Left forelimb (tissue), 1 donor: ENCODE measurements at regions not wholly inside any gene's neighbourhood (a gene's known extent, or its start where the extent isn't known, plus 50 kb on each side); places are given as distances from the start of the nearest gene placed in this dataset.

ENCODE experiments used
- DNase-seq: peaks from one replicate; pipeline ENCODE4 v3.0.0-alpha.2; 2018; ENCODE audit warnings: low spot score

DNA sequence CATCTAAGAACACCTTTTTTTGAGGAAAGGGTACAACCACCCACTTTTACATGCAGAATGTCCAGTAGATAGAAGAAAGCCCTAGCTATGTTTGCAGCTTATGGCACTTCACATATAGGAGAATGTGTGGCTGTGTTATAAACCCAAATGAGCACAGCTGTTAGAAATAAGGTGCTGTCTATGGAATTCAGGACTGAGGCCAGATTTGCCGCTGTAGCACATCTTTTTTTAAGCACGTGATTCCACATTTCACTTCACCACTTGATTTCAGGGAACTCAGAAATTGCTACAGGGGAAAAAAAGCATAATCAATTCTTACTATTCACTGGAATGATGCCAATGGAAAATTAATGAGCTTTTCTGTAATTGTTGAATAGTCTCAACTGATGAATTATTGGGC, 147.2 kb upstream of the ADAMTS5 start:
- no peak for DNase-seq

DNA sequence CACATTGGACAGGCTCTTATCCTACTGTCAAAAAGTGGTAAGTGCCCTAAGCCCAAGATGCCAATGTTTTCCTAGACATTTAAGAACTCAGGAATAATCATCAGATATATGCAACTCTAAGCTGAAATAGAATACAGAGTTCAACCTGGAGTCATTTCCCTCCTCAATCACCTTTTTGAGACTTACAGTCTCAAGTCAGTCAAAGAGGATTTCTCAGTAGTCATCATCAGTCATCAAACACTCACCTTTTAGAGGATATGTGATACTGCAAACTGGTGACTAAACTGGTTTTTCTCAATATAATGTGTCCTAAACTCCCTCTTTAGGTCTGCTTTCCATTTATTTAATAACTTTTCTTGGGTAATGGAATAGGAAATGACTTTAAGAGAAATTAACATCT, 145.3 kb upstream of the ADAMTS5 start:
- DNase-seq, result no peak

DNA sequence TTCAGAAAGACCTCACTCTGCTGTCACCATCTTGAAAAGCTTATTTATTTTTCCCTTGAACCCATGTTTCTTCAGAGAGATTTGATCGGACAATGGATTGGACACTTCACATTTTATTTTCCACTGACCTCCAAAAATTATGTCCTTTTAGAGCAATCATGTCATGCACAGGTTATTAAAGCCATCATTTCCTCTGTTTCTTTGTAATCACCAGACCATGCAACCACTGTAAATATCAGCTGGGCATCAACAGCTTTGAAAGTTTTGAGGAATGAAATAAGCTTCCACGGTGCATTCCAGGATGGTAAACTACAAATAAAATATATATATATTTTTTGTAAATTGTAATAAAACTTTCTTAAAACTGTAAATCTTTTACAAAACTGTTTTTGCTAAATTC, 144.1 kb upstream of the ADAMTS5 start:
- no peak for DNase-seq

DNA sequence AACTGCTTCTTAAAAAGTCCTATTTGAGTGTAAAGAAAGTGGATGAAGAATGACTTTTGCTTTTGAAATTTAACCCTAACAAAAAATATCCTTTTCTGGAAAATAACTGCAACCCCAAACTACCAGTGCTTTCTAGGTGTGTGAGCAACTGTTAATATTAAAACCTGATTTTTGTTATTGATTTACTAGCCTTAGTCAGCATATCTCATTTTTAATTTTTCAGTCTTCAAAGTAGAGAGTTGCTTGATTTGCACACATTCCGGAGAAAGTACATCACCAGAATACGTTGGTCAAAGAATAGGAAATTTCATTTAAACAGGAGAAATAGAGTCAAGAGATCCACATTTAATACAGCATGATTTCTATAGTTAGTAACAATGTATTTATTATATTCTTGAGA, 141.8 kb upstream of the ADAMTS5 start:
- no peak for DNase-seq

DNA sequence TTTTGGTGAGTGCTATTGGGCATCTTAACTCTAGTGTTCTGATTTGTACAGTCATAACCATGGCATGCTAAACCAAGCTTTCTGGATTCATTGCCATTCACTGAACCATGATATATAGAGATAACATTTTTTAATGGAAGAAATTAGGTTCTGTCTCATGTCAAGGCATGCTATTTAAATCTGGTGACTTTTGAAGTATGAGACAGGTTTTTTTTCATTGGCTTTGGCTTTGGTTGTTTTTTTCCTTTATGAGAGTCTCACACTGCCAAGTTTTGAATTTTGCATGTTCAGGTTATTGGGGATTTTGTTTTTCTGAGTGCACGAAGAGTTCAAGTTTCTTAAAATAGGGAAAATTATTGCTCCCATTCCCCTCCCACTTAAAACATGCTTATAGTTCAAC, 141.3 kb upstream of the ADAMTS5 start:
- DNase-seq, result no peak

DNA sequence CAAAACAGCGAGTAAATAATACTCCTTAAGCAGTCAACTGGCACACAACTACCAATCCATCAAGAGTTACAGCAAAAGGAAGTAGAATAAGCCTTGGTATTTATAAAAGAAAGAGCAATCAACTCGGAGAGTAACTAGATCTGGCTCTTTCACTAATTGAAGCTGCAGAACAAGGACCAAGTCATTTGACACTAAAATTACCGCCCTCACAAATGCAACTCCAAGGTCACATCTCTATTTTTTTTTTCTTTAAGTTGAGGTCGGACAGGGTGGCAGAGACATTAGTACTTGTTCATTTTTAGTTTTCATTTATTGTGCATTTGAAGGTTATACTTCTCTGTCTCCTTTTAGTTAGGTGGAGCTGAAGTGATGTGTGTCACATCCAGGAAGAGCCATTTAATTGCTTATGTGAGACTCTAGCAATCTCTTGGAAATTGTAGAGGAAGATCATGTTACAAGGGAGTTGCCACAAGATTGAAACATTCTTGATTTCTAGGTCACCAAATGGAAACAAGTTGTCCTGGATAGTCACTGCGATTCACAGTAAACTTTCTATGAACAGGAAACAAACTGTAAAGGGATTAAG, 138.1 kb upstream of the ADAMTS5 start:
- DNase-seq, result no peak

DNA sequence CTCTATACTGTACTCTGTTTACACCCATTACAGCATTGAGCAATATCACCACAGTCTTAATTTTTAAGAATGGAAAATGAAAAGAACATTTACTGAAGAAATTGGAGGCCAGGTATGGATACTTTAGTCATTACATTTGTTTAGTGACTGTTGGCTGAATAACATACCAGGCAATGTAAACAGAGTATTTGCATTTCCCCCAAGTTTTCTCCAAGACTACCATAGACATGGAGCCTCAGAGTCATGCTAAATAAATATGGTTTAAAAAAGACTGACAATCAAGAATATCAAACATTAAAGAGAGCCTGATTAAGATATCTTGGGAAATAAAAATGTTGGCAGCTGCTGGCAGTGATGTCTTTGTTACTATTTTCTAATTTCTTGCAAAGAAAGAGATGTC, 136.9 kb upstream of the ADAMTS5 start:
- DNase-seq, result no peak

DNA sequence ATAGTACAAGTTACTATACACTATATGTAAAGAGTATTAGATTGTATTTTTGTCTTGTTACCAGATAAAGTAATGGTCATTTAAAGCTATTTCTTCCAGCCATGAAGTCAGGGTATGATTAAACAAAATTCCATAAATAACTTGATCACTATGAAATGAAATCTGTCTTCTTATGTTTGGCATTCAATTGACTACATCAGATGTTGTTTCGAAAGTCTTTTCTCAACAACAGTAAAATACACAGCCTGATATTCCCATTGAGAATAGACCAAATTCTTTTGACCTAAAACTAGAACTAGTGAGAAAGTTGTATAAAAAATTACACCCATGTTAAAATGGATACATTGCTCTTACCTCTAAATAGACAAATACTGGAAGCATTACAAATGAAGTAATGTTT, 134.6 kb upstream of the ADAMTS5 start:
- DNase-seq, result no peak

DNA sequence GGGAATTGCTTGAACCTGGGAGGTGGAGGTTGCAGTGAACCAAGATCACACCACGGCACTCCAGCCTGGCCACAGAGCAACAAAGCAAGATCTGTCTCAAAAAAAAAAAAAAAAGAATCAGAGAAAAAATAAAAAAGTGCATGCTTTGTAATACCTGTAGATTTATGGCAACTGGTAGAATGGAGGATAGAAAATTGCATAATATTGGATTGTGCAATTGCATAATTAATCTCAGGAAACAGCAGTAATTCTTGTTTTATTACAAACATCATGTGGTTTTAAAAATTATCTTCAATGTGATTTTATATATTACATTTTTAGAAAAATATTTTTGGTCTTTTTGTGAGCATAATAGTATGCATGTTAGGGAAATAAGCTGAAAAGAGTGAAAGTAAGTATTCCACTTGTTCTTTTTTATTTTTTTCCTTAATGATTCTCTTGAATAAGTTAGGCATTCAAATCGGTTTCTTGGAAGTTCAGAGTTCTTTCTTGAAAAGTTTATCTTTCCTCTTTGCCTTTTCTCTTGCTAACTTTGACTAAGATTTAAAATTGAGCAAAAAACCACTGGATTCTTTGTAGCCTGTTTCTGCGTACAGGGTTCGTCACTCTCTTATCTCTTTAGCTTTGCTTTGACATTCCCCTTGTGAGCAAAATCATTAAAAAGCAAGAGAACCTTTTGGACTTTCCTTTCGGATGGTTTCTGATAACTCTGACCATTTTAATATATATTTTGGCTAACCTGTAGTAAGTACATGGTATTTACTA, 127.5 kb upstream of the ADAMTS5 start:
- DNase-seq, result no peak

DNA sequence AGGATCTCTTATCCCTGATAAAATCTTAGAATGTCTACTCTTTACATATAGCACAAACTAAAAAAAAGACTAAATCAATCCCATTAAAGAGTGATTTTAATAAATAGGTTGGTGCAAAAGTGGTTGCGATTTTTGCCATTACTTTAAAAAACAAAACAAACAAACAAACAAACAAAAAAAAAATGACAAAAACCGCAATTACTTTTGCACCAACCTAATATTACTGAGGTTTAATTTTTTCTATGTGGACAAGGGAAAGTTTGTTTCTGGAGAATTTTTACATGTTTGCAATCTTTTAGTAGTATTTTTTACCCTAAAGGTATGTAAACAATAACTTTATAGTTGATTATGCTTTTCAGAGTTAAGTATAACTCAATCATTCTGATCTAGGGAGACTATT, 119.7 kb upstream of the ADAMTS5 start:
- no peak for DNase-seq

DNA sequence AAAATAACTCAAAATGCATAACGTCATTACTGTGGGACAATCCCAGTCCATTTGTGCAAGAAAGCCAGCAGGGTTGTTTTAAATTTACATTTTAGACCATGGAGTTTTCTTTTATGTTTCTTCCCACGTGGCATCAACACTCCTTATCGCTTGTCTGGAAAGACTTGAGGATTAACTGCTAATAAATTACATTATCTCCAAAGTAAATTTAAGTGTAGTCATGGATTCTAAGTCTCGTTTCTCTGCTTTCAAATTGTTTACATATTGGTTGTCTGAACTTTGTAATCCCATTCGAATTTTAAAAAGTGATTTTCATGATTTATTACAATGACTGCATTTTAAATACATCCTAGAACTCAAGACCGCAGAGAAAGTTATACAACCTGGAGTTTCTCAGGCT, 119.3 kb upstream of the ADAMTS5 start:
- DNase-seq, result no peak

DNA sequence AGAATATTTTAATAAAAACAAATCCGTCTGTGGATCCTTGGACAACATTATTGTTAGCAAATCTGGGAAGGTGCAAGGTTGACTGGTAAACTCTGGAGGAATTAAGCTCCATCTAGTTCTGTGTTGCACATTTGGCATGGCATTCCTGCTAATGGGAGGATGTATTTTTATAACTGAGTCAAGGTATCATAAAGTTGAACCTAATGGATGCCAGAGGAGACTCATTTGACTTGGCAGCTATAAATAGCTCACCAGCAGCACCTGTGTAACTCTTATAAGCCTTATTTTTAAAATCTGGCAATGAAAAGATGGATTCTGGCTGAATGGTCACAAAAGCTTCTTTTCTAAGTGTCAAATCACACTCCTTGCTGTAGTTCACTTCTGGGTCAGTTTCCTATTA, 118.5 kb upstream of the ADAMTS5 start:
- DNase-seq, result no peak

DNA sequence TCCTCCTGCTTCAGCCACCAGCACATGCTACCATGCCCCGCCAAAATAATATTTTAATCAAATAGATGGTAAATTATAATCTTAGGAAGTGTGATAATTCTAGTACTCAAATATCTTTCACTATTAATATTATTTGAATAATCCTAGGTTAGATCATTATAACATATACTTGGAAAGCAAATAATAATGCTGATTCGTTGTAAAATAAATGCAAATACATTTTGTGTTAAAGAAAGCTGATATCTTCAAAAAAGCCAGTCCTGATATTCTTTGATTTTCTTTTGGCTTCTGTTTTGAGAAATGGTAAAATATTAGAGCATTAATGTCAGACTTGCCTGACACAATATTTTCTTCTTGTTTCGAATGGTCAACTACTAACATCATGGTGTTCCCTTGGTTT, 116.3 kb upstream of the ADAMTS5 start:
- DNase-seq, result no peak

DNA sequence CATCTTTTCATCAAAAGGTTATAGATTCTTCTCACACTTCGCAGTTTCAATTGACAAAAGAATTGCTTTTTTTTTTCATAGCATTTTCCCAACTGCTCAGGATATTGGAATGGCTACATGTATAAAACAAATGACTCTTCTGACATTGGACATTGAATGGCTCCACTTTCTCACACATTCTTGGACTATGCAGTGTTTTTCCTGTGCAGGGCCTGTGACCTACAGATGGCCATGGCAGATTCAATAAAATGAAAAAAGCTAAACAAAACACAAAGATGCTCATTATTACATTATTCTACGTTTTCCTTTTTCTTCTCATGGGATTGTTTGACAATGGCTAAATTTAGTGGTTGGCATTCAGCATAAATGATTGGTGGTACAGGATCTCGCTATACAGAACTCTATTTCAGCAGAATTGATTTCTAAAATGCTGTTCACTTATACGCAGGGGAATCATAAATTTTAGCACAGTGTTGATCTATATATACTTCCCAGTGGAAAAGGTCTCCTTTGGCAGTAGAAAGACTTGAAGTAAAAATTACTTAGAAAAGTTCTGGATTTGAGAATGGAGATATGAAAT, 115.6 kb upstream of the ADAMTS5 start:
- DNase-seq, result no peak

DNA sequence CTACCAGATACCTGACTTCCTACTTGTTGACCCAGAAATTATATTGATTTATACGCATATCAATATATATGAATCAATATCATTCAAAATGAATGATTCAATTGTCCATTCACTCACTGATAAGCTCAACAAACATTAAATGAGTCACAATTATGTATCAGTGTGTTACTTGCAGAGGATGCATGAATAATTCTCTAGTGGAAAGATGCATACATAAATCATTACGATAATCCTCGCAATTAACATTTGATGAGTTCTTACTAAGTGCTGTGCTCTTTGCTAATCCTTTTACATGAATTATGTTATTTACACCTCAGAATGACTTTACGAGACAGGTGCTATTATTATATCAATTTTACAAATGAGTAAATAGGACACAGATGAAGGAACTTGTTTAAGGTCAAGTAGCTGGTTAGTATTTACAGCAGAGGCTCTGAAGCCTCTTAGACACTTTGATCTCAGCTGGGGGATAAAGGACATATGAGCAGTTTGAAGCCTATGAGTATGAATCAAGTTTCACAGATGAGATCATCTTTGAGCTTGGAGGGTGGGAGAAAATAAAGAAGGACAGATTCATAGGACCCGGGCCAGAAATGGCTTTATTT, 112.8 kb upstream of the ADAMTS5 start:
- DNase-seq, result no peak

DNA sequence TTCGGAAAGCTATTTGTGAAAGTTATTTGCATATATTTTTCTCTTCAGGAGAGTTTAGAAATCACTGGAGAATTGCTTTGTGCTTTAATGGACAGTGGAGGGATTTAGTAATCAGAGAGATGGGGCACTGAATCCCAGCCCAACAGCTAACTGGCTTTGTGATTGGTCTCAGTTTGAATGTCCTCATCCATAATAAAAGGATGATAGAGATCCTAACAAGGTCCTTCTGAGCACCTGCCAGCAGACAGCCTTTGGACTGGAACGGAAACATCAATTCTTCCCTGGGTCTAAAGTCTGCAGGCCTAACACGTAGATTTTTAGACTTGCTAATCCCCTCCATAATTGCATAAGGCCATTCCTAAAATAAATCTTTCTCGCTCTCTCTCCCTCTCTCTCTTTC, 112.0 kb upstream of the ADAMTS5 start:
- DNase-seq, result no peak

DNA sequence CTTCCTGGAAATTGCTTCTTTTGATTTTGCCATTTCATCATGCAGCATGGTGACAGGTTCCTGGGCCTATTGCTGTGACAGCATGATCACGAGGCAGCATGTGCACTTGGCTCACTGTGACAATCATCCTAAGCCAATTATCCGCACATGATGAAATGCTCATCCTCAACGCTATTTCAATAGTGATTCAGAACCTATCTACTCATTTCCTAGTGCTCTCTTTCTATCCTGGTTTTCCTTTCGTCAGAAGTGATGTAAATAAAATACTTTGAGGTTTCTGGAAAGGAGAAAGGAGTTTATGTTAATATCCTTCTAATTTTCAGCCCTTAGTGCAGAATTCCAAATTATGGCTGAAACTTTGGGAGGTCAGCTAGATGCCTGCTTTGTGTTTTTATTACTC, 110.6 kb upstream of the ADAMTS5 start:
- no peak for DNase-seq

DNA sequence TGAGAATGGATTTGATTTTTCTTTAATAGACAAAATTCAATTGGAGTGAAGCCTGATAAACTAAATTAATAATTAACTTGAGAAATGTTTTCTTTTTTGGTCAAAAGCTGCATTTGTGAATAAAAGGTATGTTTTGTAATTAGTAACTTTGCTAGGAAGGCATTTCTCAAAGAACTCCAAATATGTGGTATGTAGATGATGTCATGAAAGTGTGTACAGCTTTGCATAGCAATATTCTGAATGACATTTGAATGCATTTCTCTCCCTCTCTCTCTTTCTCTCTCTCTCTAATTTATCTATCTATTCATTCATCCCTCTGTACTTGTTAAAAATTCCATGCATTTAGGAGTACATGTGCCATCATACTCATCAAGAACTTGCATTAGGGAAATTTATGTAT, 109.1 kb upstream of the ADAMTS5 start:
- no peak for DNase-seq

DNA sequence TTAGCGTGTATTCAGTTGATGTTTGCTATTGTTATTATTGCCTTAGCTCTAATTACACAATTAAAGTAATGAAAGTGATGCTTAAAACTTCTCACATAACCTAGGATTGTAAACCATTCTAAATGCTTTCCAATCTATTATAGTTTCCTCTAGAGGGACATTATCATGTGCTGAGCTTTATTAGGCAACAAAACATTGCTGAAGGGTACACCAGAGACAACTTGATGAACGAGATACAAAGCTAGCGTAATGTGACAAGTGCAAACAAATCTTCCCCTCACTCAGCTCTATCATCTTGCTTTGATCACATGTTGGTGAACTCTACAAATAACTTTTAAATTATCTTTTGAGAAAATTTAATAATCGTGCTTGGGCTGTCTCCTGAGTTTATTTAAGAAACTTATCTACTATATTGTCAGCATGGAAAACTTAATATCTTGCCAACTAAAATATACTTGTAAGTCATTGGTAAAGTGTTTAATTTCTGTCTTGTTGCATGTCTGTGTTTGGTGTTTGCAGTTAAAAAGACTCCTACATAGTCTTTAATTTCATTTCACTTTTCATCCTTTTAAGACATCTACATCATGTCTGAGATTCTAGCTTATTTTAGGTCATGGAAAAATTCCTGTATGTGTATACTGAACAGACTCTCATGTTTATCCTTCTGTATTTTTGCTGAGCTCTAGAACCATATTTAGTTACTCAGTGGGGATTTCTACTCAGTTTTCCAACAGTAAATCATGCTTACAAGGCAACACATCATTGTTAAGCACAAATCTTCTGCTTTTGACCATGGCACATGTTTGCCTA, 104.2 kb upstream of the ADAMTS5 start:
- DNase-seq, result no peak

DNA sequence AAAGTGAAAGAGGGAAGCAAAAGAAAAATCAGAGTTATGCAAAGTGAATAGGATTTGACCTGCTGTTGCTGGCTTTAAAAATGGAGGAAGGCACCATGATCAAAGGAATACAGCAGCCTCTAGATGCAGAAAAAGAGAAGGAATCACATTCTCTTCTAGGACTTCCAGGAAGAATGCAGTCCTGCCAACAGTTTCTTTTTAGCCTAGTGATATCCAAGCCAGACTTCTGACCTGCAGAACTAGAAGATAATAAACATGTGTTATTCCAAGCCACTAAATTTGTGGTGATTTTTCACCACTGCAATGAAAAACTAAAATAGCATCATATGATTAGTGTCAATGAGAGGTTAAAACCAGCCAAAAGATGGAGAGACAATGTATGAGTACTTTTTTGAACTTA, 101.9 kb upstream of the ADAMTS5 start:
- no peak for DNase-seq

DNA sequence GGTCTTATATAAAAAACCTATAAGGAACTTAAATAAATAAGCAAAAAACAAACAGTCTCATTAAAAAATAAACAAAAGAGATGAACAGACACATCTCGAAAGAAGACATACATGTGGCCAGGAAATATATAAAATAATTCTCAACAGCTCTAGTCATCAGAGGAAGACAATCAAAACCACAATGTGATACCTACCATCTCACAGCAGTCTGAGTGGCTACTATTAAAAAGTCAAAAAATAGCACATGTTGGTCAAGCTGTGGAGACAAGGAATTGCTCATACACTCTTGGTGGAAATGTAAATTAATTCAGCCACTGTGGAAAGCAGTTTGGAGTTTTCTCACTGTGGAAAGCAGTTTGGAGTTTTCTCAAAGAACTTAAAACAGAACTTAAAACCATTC, 100.3 kb upstream of the ADAMTS5 start:
- no peak for DNase-seq

DNA sequence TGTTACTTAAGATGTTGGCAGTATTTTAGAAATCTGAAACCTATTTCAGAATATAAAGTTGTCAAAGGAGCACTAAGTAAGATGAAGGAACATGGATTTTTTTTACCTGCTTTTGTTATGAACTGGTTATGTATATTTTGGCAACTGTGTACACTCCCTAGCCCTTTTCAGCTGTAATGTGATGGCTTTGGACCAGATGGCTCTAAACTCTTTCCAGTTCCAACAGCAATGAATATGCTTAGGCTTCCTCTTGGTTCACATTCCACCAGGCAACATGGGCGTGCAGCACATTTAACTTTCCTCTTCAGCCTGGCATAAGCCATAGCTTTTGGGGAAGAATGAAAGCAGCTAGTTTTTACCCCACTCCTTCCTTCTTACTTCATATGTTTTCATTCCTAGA, 95.6 kb upstream of the ADAMTS5 start:
- DNase-seq, result no peak

DNA sequence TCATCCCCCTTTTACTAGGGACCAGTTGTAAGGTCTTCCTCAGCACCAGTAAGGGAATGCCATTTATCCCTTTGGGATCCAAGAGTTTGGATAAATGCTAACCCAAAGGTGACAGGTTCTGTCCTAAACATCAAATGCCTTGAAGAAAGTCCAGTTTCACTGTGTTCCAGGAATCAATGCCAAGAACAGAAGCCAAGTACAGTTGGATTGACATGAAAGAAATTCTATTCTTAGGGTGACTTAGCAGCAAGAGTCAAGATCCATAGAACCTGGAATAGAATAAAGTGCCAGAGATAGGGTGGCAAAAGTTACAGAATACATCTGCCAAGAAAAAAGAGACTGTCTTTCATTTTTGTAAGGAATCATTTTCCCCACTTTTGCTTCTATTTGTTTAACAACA, 94.9 kb upstream of the ADAMTS5 start:
- no peak for DNase-seq
